AG09309 (cell line): ENCODE measurements at regions not wholly inside any gene's neighbourhood (a gene's known extent, or its start where the extent isn't known, plus 50 kb on each side); places are given as distances from the start of the nearest gene placed in this dataset.

Experiments
- DNase-seq: peaks from one replicate; pipeline ENCODE4 v3.0.0-alpha.2; 2010; ENCODE audit warnings: low read depth
- H3K4me3 ChIP-seq: 2 replicates; pipeline ENCODE4 v1.5.1; 2011; ENCODE audit warnings: mild to moderate bottlenecking, low read depth, low read length, moderate library complexity; ENCODE audit not compliant: control insufficient read depth
- CTCF ChIP-seq: IDR thresholded peaks from 2 replicates; pipeline ENCODE4 v1.5.1; 2011; ENCODE audit warnings: mild to moderate bottlenecking, low read depth, low read length, inconsistent platforms; ENCODE audit not compliant: insufficient read depth, control insufficient read depth; ENCODE audit errors: missing control alignments

DNA sequence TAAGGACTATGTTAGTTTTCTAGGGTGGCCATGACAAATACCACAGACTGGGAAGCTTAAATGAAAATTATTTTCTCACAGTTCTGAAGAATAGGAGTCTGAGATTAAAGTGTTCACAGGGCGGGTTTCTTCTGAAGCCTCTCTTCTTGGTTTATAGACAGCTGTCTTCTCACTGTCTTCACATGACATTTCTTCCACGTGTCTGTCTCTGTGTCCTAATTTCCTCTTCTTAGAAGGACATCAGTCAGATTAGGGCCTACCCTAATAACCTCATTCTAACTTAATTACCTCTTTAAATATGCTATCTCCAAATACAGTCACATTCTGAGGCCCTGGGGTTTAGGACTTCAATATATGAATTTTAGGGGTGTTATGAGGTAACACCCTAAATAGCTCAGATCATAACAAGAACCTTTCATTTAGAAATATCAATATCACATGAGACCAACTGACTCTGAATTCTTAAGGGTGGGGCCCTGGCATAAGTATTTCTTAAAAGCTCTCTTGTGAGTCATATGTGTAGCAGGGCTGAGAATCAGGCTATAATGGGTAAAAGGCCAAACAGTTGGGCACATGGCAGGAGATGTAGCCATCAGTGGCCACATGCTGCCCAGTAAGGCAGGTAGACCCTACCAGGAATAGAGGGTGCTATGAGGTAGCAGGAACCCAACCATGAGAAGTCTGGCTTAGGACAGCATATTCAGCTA lies 62.0 kb upstream of the TENT5A start:
- TF ChIP-seq CTCF, result no peak
- no peak for DNase-seq
- H3K4me3 ChIP-seq, result no peak overlapping the region

DNA sequence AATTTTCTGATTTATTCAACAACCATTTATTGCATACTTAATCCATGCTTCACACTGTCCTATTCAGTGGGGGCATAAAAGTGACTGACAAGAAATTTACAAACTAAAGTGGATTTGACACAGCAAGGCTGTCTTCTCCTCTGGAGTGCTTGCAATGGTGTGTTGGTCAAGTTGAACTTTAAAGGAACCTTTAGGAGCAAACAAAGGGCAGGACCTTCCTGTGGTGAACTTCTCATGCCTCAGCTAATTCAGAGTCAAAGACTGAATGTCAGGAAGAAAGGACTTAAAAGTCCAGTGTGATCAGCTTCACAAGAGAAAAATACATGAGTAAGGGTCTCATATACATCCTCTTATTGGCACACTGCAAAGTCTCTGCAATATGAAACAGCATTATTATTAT lies 60.8 kb upstream of the TENT5A start:
- no peak overlapping the region for H3K4me3 ChIP-seq
- no peak for TF ChIP-seq CTCF
- DNase-seq, result no peak

DNA sequence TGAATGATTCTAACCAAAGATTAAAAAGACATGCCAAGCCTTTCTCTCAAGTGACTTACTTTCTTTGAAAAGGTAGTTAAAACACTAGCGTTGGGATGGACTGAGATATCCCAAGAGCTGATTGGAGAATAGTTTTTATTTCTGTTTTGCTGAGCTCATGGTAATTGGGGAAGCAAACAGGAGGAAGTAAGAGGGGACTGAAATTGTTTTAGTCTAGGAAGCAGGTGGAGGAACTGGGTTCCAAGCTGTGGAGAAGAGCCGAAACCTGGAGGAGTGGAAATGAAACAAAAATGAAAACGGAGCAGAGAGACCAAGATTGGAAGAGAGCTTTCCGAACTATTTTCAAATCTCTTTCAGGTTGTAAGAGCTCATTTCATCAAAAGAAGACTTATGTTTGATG lies 59.9 kb upstream of the TENT5A start:
- DNase-seq, result no peak
- no peak for TF ChIP-seq CTCF
- no peak overlapping the region for H3K4me3 ChIP-seq

- no peak overlapping the region for H3K4me3 ChIP-seq
- TF ChIP-seq CTCF, result no peak
- DNase-seq, result no peak
Measured at GRCh38 chr6:81808851-81809570, 56.5 kb upstream of the TENT5A start.

DNA sequence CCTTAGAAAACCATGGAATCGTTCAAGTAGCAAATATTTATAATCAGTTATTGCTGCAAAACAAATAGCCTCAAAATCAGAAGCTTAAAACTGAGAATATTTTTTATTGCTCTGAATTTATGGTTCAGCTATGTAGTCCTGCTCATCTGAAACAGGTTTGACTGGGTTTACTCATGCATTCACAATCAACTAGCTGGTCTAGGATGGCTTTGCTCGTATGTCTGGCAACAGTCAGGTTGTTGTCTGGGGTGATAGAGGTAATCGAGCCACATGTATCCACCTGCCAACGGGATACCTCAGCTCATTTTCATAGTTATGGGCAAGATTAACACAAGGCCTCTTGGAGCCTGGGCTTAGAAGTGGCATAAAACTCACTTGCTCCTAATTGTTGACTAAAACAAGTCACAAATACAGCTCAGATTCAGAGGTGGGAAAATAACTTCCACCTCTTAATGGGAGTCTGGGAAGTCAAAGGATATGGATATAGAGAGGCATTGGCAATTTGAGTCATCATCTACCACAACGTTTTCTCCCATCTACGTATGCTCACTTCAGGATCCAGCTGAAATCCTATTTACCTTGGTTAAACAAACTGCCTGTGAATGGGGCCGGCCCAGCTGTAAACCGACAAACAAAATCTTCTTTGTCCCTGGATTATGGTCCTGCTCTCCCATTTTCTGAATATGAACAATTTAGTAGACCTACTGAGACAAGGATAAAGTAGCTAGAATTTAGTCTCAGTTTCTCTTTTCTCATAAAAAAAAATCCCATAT lies 54.5 kb upstream of the TENT5A start:
- no peak for TF ChIP-seq CTCF
- H3K4me3 ChIP-seq, result no peak overlapping the region
- no peak for DNase-seq

DNA sequence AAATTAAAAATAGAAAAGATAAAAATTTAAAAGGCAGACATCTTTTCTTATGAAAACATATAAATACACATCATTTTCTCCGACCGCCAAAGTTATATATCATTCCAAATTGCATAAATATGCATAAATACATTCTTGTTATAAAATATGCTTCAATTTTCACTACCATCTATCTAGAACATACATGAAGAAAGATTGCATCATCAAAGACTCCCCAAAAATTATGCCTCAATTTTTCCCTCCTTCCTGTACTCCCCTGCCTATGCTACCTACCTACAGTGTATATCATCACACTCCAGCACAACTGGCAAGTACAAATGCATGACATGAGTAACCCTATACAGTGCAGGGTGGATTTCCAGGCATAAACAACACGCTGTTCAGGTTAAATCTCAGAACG lies 49.9 kb upstream of the TENT5A start:
- no peak for DNase-seq
- H3K4me3 ChIP-seq, result no peak overlapping the region
- no peak for TF ChIP-seq CTCF
